ENCODE measurements at regions not wholly inside any gene's neighbourhood (a gene's known extent, or its start where the extent isn't known, plus 50 kb on each side); places are given as distances from the start of the nearest gene placed in this dataset.

DNA sequence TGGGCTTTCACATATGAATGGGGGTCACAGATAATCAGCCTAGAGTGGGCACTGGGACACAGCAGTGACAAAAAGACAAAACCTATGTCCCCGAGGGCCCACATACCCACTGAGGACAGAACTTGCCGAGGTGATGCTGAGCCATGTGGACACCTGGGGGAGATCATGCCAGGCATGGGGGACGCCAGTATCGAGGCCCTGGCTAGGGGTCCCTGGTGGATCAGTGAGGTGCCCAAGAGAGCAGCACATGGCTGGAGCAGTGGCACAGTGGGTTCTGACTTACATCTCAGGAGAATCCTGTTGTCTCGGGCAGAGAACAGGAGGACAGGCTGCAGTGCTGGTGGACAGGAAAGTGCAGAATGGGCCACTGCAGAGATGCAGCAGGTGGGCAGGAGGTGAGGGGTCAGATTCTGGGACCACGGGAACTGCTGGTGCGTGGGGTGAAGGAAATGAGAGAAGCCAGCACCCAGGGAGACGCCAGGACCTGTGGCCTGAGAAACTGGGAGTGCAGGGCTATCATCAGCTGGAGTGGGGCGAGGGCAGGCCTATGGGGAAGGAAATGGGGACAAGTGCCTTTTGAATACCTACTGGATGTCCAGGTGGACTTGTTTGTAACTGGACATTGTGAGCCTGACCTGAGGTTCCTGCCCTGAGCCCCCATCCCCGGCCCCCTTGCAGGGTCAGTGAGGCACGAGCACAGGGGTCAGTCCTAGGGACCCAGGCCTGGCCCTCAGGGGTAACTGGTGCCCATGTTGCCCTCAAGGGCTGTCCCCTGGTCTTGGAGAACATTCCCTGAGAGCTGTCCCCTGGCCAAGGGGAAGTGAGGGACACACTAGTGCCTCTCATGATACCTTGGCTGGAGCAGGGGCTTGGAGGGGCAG lies 91.2 kb upstream of the RET start:
- POLR2A ChIA-PET: no interaction called here

DNA sequence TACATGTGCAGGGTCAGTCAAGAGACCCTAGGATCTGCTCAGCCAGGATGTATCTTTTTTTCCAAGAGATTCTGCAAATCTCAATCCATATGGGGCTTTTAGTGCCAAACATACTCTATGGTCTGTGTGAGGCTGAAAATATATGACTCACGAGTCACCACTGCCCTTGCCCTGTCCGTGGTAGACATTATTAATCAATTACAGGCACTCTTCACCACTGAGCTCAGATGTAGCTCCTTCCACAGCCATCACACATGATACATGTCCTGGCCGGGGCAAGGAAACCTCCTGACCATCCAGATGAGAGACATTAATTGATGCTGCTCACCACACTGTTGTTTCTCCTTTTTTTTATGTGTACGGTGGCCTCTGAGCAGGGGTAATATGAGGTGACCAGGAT lies 90.2 kb upstream of the RET start:
- CTCF ChIA-PET: no interaction called here
- POLR2A ChIA-PET: no interaction called here
- DNase-seq (ENCODE audit: extremely low spot score): no peak
- TF ChIP-seq, protein P1, sequence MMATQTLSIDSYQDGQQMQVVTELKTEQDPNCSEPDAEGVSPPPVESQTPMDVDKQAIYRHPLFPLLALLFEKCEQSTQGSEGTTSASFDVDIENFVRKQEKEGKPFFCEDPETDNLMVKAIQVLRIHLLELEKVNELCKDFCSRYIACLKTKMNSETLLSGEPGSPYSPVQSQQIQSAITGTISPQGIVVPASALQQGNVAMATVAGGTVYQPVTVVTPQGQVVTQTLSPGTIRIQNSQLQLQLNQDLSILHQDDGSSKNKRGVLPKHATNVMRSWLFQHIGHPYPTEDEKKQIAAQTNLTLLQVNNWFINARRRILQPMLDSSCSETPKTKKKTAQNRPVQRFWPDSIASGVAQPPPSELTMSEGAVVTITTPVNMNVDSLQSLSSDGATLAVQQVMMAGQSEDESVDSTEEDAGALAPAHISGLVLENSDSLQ (IDR thresholded peaks at IDR 0.05): no peak
- TF ChIP-seq CTBP1 (IDR thresholded peaks at IDR 0.05; ENCODE audit: borderline replicate concordance) (no peak), ELF4 (IDR thresholded peaks at IDR 0.05) (no peak), ARNT (IDR thresholded peaks at IDR 0.05) (no peak)

More for the DNA sequence above, 91.2 kb upstream of the RET start:
- no peak for TF ChIP-seq BHLHE40 (IDR thresholded peaks at IDR 0.05; ENCODE audit: borderline replicate concordance)
- TF ChIP-seq, protein P1 (IDR thresholded peaks at IDR 0.05): no peak
- no peak for TF ChIP-seq FOXA1 (IDR thresholded peaks at IDR 0.05)
- TF ChIP-seq FOXK2 (IDR thresholded peaks at IDR 0.05): no peak
- no peak for TF ChIP-seq NFRKB (IDR thresholded peaks at IDR 0.05)
- TF ChIP-seq SUZ12 (IDR thresholded peaks at IDR 0.05): no peak
- no peak for TF ChIP-seq L3MBTL2 (conservative IDR thresholded peaks at IDR 0.05)
- TF ChIP-seq SP1 (IDR thresholded peaks at IDR 0.05): no peak
- no peak for TF ChIP-seq FOXM1 (IDR thresholded peaks at IDR 0.05; ENCODE audit: borderline replicate concordance)
- no peak for TF ChIP-seq ZNF384 (IDR thresholded peaks at IDR 0.05)
- no peak for DNase-seq (ENCODE audit: extremely low spot score)
- CTCF ChIA-PET: no interaction called here

DNA sequence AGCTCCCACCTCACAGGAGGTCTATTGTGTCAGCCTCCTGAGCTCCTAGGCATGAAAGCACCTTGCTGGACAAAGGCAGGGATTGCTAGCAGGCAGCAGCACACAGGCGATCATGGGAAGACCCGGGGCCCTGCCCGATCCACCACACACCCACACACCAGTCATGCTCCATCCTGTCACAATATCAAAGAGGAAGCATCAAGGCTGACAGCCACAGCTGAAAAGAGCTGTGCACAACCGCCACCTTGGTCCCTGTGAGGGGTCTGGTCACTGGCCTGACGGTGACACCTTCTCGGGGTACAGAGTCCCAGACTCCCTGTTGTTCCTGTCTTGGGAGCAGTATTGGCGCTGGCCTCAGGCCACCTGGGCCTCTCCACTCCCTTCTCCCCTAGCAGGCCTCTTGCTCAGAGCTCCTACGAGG lies 89.7 kb upstream of the RET start:
- TF ChIP-seq NFRKB (IDR thresholded peaks at IDR 0.05) (no peak), FOXK2 (IDR thresholded peaks at IDR 0.05) (no peak)
- ChIA-PET CTCF (no interaction called here), POLR2A (no interaction called here)
- no peak for DNase-seq (ENCODE audit: extremely low spot score)

DNA sequence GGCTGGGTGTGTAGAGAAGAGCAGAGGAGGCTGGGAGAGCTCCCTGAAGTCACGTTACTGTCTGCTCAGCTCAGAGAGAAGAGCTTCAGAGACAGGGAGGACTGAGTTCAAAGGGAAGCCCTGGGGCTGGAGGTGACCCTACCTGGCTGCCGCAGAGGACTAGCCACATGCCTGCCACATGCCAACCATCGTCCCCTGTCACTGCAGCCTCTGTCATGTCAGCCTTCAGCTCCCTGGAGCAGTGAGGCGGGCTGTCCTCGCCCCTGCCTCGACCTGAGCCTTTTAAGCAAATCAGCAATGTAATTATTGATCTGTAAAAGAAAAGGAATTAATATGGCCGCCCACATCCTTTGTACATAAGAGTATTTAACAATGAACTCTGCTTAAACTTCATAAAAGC lies 89.3 kb upstream of the RET start:
- no peak for DNase-seq (ENCODE audit: extremely low spot score)
- ChIA-PET POLR2A (no interaction called here), CTCF (no interaction called here)
- no peak for TF ChIP-seq LEF1 (IDR thresholded peaks at IDR 0.05; ENCODE audit: borderline replicate concordance)
- no peak for TF ChIP-seq ZNF384 (IDR thresholded peaks at IDR 0.05)
- TF ChIP-seq TARDBP (IDR thresholded peaks at IDR 0.05): no peak
- TF ChIP-seq CTBP1 (IDR thresholded peaks at IDR 0.05; ENCODE audit: borderline replicate concordance): no peak
- TF ChIP-seq ARNT (IDR thresholded peaks at IDR 0.05): no peak
- TF ChIP-seq FOXK2 (IDR thresholded peaks at IDR 0.05): no peak
- TF ChIP-seq, protein P1 (IDR thresholded peaks at IDR 0.05): no peak
- no peak for TF ChIP-seq HDGF (IDR thresholded peaks at IDR 0.05; ENCODE audit: borderline replicate concordance)
- no peak for TF ChIP-seq FOXM1 (IDR thresholded peaks at IDR 0.05; ENCODE audit: borderline replicate concordance)
- TF ChIP-seq ELF4 (IDR thresholded peaks at IDR 0.05): no peak
- no peak for TF ChIP-seq SUZ12 (IDR thresholded peaks at IDR 0.05)
- no peak for TF ChIP-seq SP1 (IDR thresholded peaks at IDR 0.05)
- no peak for TF ChIP-seq FOXA1 (IDR thresholded peaks at IDR 0.05)

DNA sequence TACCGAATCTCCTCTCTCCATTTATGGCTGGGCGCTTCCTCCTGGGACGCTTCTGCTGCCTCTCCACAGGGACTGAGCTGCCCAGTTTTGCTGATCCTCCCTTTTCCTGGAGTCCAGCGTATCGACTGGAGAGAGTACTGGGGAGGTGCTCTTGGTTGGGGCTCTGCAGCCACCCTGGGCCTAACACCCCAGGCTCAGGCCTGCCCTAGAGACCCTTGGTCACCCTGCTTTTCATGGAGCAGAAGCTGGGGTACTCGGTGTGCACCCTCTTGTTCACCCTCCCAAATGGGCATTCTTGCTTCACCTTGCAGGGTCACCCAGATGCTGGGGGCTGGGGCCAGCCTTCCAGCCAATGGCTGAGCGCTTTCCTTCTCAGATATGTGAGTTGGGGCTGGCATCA lies 88.8 kb upstream of the RET start:
- no peak for TF ChIP-seq SP1 (IDR thresholded peaks at IDR 0.05)
- TF ChIP-seq ZNF384 (IDR thresholded peaks at IDR 0.05): no peak
- TF ChIP-seq FOXK2 (IDR thresholded peaks at IDR 0.05): no peak
- TF ChIP-seq ELF4 (IDR thresholded peaks at IDR 0.05): no peak
- no peak for TF ChIP-seq CTBP1 (IDR thresholded peaks at IDR 0.05; ENCODE audit: borderline replicate concordance)
- no peak for TF ChIP-seq BHLHE40 (IDR thresholded peaks at IDR 0.05; ENCODE audit: borderline replicate concordance)
- TF ChIP-seq NFRKB (IDR thresholded peaks at IDR 0.05): no peak
- no peak for TF ChIP-seq L3MBTL2 (conservative IDR thresholded peaks at IDR 0.05)
- TF ChIP-seq FOXM1 (IDR thresholded peaks at IDR 0.05; ENCODE audit: borderline replicate concordance): no peak
- TF ChIP-seq LEF1 (IDR thresholded peaks at IDR 0.05; ENCODE audit: borderline replicate concordance): no peak
- no peak for TF ChIP-seq SUZ12 (IDR thresholded peaks at IDR 0.05)
- TF ChIP-seq HDGF (IDR thresholded peaks at IDR 0.05; ENCODE audit: borderline replicate concordance): no peak
- no peak for TF ChIP-seq FOXA1 (IDR thresholded peaks at IDR 0.05)
- TF ChIP-seq, protein P1 (IDR thresholded peaks at IDR 0.05): no peak
- TF ChIP-seq TARDBP (IDR thresholded peaks at IDR 0.05): no peak
- no peak for TF ChIP-seq ARNT (IDR thresholded peaks at IDR 0.05)
- no peak for DNase-seq (ENCODE audit: extremely low spot score)
- ChIA-PET POLR2A (no interaction called here), CTCF (no interaction called here)

All from HEK293T (cell line).